ENCODE measurements at regions not wholly inside any gene's neighbourhood (a gene's known extent, or its start where the extent isn't known, plus 50 kb on each side); places are given as distances from the start of the nearest gene placed in this dataset.

- TF ChIP-seq CTCF (IDR thresholded peaks at IDR 0.05) (no peak), POLR2A (IDR thresholded peaks at IDR 0.05) (no peak)
Observed at GRCh38 chr20:11452326-11452725, 465.4 kb upstream of the BTBD3 start.

All from lower leg skin (tissue), 3 donors.